Liver (tissue), 8 donors: ENCODE measurements at regions not wholly inside any gene's neighbourhood (a gene's known extent, or its start where the extent isn't known, plus 50 kb on each side); places are given as distances from the start of the nearest gene placed in this dataset.

Experiments used
- DNase-seq: peaks from one replicate; pipeline ENCODE4 v3.0.0-alpha.2; 2017; ENCODE audit warnings: low spot score
- H3K27ac ChIP-seq, 2 donors: one replicate each; pipeline ENCODE4 v1.7.0; 2013; ENCODE audit warnings: inconsistent platforms in 2 of 2, low read length in 2 of 2, control low read depth in 1 of 2, low read depth in 1 of 2, mild to moderate bottlenecking in 1 of 2
- H3K27me3 ChIP-seq, 4 donors: one replicate each; pipeline versions ENCODE4 v1.6.1 to v1.7.0; 2013; ENCODE audit warnings: low read length in 3 of 4, inconsistent platforms in 1 of 4, mild to moderate bottlenecking in 1 of 4, moderate library complexity in 1 of 4; ENCODE audit not compliant: control insufficient read depth in 4 of 4, insufficient read depth in 4 of 4
- H3K36me3 ChIP-seq, 4 donors: one replicate each; pipeline versions ENCODE4 v1.6.1 to v1.7.0; 2013; ENCODE audit warnings: low read length in 3 of 4, mild to moderate bottlenecking in 3 of 4, low read depth in 1 of 4, moderate library complexity in 1 of 4; ENCODE audit not compliant: control insufficient read depth in 4 of 4, insufficient read depth in 3 of 4
- H3K4me1 ChIP-seq, 4 donors: one replicate each; pipeline versions ENCODE4 v1.6.1 to v1.7.0; 2013; ENCODE audit warnings: low read length in 3 of 4, mild to moderate bottlenecking in 3 of 4, moderate library complexity in 1 of 4; ENCODE audit not compliant: control insufficient read depth in 4 of 4, insufficient read depth in 4 of 4
- H3K4me3 ChIP-seq, 3 donors: one replicate each; pipeline versions ENCODE4 v1.6.1 to v1.7.0; 2013; ENCODE audit warnings: low read length in 3 of 3, control low read depth in 1 of 3, low read depth in 1 of 3, mild to moderate bottlenecking in 1 of 3
- H3K9ac ChIP-seq, 2 donors: one replicate each; pipeline ENCODE4 v1.7.0; 2013; ENCODE audit warnings: low read length in 2 of 2, mild to moderate bottlenecking in 2 of 2, moderate library complexity in 2 of 2, control low read depth in 1 of 2, low read depth in 1 of 2
- H3K9me3 ChIP-seq, 4 donors: one replicate each; pipeline versions ENCODE4 v1.6.1 to v1.7.0; 2013; ENCODE audit warnings: low read length in 3 of 4; ENCODE audit not compliant: control insufficient read depth in 4 of 4
- ATF3 ChIP-seq: IDR thresholded peaks from 2 replicates; pipeline ENCODE4 v1.6.1; 2016; ENCODE audit warnings: antibody characterized with exemption
- CTCF ChIP-seq: fragments of 150-350 bp; IDR thresholded peaks from 2 replicates; pipeline ENCODE4 v1.5.1; 2017; ENCODE audit warnings: improper control_type of control experiment, low read depth, low read length; ENCODE audit not compliant: missing input control
- GABPA ChIP-seq, 2 donors: IDR thresholded peaks in 1 of 2; conservative IDR thresholded peaks in 1 of 2; 2 replicates each; pipeline ENCODE4 v1.6.1; 2016; ENCODE audit warnings: antibody characterized with exemption in 2 of 2, mild to moderate bottlenecking in 1 of 2, moderate library complexity in 1 of 2
- HNF4A ChIP-seq, 2 donors: conservative IDR thresholded peaks; 2 replicates each; pipeline ENCODE4 v1.6.1; 2016; ENCODE audit warnings: antibody characterized with exemption in 2 of 2, mild to moderate bottlenecking in 2 of 2
- HNF4G ChIP-seq: IDR thresholded peaks from 2 replicates; pipeline ENCODE4 v1.6.1; 2016; ENCODE audit warnings: antibody characterized with exemption
- JUND ChIP-seq, 2 donors: IDR thresholded peaks; 2 replicates each; pipeline ENCODE4 v1.6.1; 2016; ENCODE audit warnings: antibody characterized with exemption in 2 of 2
- MAX ChIP-seq: IDR thresholded peaks from 2 replicates; pipeline ENCODE4 v1.6.1; 2016; ENCODE audit warnings: antibody characterized with exemption
- NR2F2 ChIP-seq: IDR thresholded peaks from 2 replicates; pipeline ENCODE4 v1.6.1; 2016; ENCODE audit warnings: antibody characterized with exemption
- REST ChIP-seq: IDR thresholded peaks from 2 replicates; pipeline ENCODE4 v1.6.1; 2016; ENCODE audit warnings: antibody characterized with exemption, mild to moderate bottlenecking
- RXRA ChIP-seq, 2 donors: IDR thresholded peaks; 2 replicates each; pipeline ENCODE4 v1.6.1; 2017 to 2018; ENCODE audit warnings: antibody characterized with exemption in 2 of 2, mild to moderate bottlenecking in 1 of 2
- SP1 ChIP-seq: IDR thresholded peaks from 2 replicates; pipeline ENCODE4 v1.6.1; 2018; ENCODE audit warnings: antibody characterized with exemption, mild to moderate bottlenecking
- TAF1 ChIP-seq: conservative IDR thresholded peaks from 2 replicates; pipeline ENCODE4 v1.6.1; 2016; ENCODE audit warnings: antibody characterized with exemption, mild to moderate bottlenecking
- YY1 ChIP-seq: IDR thresholded peaks from 2 replicates; pipeline ENCODE4 v1.6.1; 2016; ENCODE audit warnings: antibody characterized with exemption, mild to moderate bottlenecking
- ZBTB33 ChIP-seq: IDR thresholded peaks from 2 replicates; pipeline ENCODE4 v1.6.1; 2016; ENCODE audit warnings: antibody characterized with exemption
- WGBS: extraction: QIAGEN DNeasy Blood & Tissue Kit; methylation state at CpG from one replicate; pipeline ENCODE4 v1.1.7; 2013; 5-methylcytosine and 5-hydroxymethylcytosine counted together
- donor health status: healthy.
- donor health status: healthy.
- donor health status: healthy.
- donor health status: healthy.
- donor health status: healthy.

- Histone ChIP-seq H3K9me3 (peaks cover 0 to 2% (median 0%) of the 10 kb centered on the region in 4 donors), H3K36me3 (no peaks in the 10 kb centered on the region), H3K4me1 (no peaks in the 10 kb centered on the region), H3K27me3 (no peaks in the 10 kb centered on the region), H3K9ac (no peak overlapping the region), H3K4me3 (no peak overlapping the region), H3K27ac (no peak overlapping the region)
- no peak for DNase-seq
- 82% methylated on average over 2 of the region's 2 CpGs for WGBS
- TF ChIP-seq ZBTB33 (no peak), HNF4A (conservative IDR thresholded peaks at IDR 0.05) (no peak), ATF3 (no peak), TAF1 (no peak)
Observed at GRCh38 chr3:163722405-163722804, 1355.9 kb downstream of the SI start.

- WGBS, result 91% methylated on average over 6 of the region's 6 CpGs
- no peak for TF ChIP-seq HNF4G
- TF ChIP-seq RXRA (IDR thresholded peaks at IDR 0.05), result no peak
- no peak for TF ChIP-seq NR2F2
- no peak for TF ChIP-seq ATF3
- no peak for TF ChIP-seq REST
- TF ChIP-seq MAX, result no peak
- no peak for TF ChIP-seq YY1
- no peak for TF ChIP-seq ZBTB33
- TF ChIP-seq GABPA (IDR thresholded peaks at IDR 0.05 in 1 of 2, conservative IDR thresholded peaks at IDR 0.05 in 1 of 2), result no peak
- TF ChIP-seq JUND (IDR thresholded peaks at IDR 0.05), result no peak
- TF ChIP-seq SP1, result no peak
- TF ChIP-seq CTCF, result no peak
- TF ChIP-seq TAF1, result no peak
- Histone ChIP-seq H3K4me1 (no peaks in the 10 kb centered on the region), H3K9ac (no peak overlapping the region), H3K27ac (no peak overlapping the region), H3K4me3 (no peak overlapping the region), H3K27me3 (no peaks in the 10 kb centered on the region), H3K36me3 (no peaks in the 10 kb centered on the region), H3K9me3 (peaks cover 0 to 2% (median 0%) of the 10 kb centered on the region in 4 donors)
- DNase-seq, result no peak
Observed at GRCh38 chr3:163721596-163721995, 1356.7 kb downstream of the SI start.
